GM19025 (cell line): ENCODE measurements at regions not wholly inside any gene's neighbourhood (a gene's known extent, or its start where the extent isn't known, plus 50 kb on each side); places are given as distances from the start of the nearest gene placed in this dataset.
A peak's percentile ranks its signal among the peaks of the same experiment; 100 is the strongest.
"Not testable (repeated sequence)": the region's sequence is repeated elsewhere in the genome, so short reads cannot be mapped to it uniquely, and the experiment has no call there.

Experiments
- ATAC-seq: cut with Tn5 transposase; IDR thresholded peaks from one replicate; pipeline ENCODE4 v1.9.1; 2021; ENCODE audit warnings: mild to moderate bottlenecking, low read depth, moderate library complexity; ENCODE audit not compliant: unreplicated experiment

DNA sequence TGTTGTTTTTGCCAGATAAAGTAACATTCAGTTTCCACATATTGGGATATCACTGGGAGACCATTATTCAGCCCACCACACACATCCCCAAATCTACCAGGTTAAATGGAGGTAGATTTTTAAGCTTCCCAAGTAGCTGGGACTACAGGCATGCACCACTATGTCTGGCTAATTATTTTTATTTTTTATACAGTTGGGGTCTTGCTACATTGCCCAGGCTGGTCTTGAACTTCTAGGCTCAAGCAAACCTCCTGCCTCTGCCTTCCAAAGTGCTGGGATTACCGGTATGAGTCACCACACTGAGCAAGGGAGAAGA, 96.6 kb upstream of the CHD2 start:
- ATAC-seq = no peak

DNA sequence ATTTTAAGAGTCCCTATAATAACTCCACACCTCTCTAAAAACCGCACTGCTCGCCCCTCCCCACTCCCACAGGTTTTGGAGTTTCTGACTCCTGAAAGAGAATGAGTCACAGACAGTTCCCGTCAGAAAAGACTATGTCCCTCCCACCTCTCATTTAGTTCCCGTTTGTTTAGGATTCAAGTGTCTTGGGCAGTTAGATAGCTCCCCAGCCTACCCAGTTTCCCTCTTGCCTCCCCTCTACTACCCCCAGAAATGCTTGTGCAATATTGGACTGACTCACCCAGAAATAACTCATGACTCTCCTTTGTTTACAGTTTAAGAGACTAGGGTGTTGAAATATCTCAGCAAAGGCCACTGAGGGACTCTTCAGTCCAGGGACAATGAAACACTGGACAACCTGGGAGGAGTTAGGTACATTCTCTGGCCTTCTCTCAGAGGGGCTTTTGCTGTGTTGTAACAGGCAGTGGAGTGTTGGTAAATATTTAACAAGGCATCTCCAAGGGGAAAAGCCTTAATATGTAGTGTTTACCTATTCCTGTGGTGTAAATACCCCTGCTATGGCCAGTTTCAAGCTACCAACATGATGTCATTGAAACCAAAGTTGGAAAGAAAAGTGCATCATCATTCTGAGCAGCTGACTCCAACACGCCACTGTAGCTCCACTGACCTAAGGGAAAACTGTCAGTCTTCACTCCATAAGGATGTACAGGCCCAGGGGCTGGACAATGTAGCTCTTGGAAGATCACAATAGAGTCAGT, 96.1 kb upstream of the CHD2 start:
- peak; percentile 35 for ATAC-seq

DNA sequence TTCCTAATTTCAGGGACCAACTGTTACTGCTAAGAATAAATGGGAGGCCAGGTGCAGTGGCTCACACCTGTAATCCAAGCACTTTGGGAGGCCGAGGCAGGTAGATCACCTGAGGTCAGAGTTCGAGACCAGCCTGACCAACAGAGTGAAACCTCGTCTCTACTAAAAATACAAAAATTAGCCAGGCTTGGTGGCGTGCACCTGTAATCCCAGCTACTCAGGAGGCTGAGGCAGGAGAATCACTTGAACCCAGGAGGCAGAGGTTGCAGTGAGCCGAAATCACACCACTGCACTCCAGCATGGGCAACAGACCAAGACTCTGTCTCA, 95.6 kb upstream of the CHD2 start:
- not testable (repeated sequence) for ATAC-seq

DNA sequence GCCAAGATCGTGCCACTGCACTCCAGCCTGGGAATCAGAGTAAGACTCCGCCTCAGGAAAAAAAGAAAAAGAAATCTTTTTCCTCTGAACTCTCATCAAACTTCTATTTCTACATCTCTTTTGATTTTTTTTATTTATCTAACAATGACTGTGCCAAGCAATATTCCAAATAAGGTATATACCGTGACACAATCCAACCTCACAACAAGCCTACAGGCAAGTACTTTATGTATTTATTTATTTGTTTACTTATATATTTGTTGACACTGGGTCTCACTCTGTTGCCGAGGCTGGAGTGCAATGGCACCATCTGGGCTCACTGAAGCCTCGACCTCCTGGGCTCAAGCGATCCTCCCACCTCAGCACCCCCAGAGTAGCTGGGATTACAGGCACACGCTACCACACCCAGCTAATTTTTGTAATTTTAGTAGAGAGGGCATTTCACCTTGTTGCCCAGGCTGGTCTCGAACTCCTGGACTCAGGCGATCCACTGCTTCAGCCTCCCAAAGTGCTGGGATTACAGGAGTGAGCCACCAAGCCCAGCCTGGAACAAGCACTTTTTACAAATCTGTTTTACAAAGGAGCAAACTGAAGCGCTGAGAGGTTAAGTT, 94.9 kb upstream of the CHD2 start:
- ATAC-seq = no peak

DNA sequence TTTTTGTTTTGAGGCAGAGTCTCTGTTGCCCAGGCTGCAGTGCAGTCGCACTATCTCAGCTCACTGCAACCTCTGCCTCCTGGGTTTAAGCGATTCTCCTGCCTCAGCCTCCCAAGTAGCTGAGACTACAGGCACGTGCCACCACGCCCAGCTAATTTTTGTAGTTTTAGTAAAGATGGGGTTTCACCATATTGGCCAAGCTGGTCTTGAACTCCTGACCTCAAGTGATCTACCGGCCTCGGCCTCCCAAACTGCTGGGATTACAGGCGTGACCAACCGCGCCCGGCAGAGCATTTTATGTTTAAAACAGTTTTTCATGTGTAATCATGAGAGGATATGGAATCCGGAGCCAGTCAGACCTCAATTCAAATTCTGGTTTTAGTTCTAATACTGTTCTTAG, 94.0 kb upstream of the CHD2 start:
- not testable (repeated sequence) for ATAC-seq

DNA sequence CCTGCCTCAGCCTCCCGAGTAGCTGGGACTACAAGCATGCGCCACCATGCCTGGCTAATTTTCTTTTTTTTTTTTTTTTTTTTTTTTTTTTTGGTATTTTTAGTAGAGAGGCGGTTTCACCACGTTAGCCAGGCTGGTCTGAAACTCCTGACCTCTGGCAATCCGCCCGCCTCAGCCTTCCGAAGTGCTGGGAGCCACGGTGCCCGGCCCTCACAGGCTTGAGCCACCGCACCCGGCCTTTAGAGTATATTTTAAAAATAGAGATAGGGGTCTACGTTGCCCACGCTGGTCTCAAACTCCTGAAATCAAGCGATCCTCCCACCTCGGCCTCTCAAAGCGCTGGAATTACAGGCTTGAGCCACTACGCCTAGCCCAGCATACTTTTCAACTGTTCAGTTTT, 93.4 kb upstream of the CHD2 start:
- ATAC-seq = no peak

DNA sequence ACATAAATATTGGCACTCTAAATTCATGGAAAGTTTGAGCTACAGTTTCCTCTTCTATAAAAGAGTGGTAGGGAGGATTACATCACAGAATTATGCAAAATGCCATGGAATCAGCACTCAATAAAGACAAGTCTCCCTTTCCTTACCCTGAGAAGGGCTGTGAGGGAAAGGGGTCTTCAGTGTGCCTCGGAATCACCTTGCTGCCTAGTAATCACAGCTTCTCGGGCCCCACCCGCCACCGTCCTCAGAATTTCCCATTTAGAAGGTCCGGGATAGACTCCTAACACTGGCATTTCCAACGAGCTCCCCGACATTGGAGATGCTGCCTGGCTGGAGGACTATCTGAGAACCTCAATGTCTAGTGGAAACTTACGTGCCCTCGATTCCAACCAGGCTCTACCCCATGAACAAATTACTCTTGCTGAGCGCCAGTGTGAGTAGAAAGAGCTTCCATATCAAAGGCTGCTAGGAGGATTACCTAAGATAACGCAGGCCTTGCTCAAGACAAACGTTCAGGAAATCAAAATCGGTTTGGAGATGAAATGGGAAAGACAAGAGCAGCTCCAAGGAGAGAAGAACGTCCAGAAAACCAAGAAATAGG, 92.1 kb upstream of the CHD2 start:
- no peak for ATAC-seq

DNA sequence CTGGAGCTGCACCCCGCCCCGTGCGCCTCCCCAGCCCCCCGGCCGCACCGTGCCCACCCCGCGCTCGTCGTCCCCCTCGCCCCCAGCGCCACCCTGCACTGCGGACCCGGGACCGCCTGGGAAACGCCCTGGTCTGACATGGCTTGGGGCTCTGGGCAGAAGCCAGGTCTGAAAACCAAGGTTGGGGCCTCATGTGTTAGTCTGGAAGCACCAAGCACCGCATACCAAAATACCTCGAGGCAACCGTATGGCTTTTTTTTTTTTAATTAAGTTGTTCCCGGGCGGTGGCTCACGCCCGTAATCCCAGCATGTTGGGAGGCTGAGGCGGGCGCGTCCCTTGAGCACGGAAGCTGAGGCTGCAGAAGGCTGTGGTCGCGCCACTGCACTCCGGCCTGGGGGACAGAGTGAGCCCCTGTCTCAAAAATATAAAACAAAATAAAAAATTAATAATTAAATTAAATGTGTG, 91.5 kb upstream of the CHD2 start:
- ATAC-seq = no peak

DNA sequence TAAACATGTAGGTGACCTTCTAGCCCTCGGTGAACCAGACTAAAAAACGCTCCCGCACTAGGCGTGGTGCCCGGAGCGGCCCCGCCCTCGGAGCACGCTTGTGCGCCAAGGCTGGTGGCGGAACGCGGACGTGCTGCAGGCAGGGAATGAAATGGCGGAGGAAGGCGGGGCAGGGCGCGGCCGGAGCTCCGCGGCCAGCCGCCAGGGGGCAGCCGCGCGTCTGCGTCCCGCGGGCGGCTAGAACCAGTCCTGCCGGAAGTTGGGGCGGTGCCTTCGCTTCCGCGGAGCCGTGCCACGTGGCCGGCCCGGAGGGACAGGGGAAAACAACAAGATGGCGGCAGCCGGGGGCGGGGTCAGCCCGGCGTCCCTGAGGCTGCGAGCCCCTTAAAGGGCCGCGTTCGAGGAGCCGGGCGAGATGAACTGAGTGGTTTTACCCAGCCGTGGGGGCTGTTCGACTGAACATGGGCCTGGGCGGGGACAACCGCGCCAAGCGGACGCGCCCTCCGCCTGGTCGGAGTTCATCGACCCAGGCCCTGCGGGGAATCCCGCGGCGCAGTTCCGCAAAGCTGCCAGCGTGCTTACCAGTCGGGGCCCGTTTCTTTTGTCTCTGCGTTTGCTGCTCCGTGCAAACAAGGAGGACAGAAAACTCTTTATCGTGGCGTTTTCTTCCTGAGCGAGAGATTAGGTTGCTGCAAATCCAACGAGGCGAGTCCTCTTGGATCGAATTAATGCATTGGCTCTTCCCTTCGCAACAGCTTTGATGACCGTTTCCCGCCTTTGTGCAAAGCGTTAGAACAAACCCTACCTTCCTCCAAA, 90.9 kb upstream of the CHD2 start:
- peak; percentile 78 for ATAC-seq

DNA sequence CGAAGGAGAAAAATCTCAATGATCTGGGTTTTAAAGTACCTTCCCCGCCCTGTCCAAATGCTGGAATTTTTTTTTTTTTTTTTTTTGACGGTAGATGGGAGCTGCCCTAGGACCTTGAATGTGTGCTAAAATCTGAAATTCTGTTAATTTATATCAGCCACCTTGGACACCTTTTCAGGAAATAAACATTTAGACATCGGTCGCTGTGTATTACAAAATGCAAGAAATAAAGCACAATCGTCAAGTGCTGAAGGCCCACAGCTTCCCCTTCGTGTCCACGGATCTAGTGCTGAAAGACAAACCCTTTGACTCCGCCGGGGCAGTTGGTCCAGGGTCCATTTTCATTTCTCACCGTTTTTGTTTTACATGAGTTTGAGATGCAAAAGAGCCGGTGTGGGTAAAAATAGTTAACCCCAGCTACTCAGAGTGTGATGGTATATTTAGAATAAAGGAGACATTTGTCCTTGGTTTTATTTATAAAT, 90.2 kb upstream of the CHD2 start:
- no peak for ATAC-seq

DNA sequence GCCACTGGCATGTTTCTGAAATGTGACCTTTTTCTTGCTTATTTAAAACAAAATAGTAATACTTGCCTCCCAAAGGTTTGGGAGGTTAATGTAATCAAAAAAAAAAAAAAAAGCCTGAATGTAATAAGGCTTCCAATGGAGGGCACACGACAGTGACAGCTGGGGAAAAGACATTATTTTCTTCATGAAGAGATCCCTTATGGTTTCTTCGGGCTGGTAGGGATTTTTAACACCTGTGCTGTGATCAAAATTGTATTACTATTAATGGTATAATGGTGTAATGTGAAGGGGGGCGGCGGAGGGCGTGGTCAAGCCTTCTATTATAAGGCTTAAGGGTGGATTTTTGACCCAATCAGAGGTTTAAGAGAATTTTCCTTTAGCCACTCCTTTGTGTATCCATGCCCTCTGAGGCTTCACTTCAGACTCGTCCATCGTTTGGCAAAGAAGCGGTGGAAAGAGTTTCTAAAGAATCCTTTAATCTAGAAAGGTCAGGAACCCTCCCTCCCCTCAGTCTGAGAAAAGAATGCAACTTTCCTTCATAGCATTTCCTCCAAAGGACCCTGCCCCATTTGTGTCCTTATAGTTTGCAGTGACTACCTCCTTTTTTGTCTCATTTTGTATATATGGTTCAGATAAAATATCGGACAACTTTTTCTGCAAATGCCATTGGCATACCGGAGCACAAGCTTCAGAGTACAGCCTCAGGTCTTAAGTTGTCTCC, 89.5 kb upstream of the CHD2 start:
- no peak for ATAC-seq

DNA sequence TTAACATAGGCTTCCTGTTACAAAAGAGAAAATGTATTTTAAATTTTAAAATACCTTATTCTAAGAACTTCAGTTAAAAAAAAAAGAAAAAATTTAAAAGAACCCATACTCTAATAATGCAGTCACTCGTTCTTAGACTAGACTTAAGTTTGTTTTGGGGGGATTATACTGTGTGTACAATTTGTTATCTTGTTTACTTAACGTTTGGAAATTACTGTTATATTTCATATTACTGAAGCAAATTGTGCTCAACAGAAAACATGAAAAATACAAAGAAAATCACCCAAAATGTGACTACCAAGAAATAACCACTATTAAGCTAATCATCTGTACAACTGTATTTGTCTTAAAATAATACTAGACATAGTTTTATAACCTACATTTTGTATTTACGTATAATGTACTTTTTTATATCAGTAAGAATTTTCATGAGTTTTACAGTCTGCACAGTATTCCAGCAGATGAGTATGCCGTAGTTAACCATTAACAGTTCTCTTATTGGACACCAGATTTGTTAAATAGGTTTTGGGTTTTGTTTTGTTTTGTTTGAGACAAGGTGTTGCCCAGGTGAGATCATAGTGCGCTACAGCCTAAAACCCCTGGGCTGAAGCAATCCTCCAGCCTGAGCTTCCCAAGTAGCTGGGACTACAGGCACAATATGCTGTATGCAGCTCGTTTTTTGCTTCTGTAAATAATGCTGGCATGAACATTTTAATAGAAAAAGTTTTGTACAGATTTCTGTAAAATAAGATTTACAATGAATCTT, 88.8 kb upstream of the CHD2 start:
- no peak for ATAC-seq

DNA sequence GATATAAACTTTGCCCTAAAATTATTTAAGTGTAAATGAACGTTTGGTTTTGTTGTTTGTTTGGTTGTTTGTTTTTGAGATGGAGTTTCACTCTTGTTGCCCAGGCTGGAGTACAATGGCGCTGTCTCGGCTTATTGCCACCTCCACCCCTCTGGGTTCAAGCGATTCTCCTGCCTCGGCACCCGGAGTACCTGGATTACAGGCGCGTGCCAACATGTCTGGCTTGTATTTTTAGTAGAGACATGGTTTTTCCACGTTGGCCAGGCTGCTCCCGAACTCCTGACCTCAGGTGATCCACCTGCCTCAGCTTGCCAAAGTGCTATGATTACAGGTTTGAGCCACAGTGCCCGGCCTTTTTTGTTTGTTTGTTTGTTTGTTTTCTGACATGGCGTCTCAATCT, 87.9 kb upstream of the CHD2 start:
- no peak for ATAC-seq

DNA sequence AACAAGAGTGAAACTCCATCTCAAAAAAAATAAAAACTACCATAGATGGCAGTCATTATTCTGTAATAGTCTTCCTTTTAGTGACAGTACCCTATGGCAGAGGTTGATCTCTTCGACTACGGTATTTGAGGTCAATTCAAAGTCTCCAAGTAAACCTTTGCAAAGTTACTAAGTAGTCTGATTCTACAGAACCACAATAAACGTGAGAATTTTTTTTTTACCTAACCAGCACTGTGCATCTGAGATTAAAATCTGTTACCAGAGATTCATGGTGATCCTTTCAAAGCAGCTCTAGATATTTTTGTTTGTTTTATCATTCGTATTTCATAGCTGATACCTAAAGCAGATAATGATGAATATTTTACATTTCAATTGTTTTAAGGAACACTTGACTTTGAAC, 86.6 kb upstream of the CHD2 start:
- no peak for ATAC-seq

DNA sequence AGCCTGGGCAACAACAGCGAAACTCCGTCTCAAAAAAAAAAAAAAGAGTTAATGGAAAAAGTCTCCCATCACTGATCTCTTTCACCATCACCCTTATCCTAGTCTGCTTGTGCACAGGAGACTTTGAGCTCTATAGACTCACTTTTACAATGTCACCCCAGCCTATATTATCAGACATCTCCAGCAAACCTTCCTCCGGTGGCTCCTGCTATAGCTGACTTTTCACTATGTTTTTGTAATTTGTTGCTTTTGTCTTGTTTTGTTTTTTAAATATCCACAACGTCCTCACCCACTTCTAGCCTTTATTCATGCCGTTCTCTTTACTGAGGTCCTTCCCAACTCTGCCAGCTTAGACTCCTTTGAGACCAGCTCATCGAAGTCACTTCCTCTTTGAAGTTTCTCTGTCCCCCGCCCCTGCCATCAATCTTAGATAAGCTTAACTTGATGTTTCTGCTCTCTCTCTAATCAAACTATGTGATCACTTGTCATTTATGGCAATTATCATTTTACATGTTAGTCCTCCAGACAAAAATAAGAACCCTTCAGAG, 82.7 kb upstream of the CHD2 start:
- no peak for ATAC-seq

DNA sequence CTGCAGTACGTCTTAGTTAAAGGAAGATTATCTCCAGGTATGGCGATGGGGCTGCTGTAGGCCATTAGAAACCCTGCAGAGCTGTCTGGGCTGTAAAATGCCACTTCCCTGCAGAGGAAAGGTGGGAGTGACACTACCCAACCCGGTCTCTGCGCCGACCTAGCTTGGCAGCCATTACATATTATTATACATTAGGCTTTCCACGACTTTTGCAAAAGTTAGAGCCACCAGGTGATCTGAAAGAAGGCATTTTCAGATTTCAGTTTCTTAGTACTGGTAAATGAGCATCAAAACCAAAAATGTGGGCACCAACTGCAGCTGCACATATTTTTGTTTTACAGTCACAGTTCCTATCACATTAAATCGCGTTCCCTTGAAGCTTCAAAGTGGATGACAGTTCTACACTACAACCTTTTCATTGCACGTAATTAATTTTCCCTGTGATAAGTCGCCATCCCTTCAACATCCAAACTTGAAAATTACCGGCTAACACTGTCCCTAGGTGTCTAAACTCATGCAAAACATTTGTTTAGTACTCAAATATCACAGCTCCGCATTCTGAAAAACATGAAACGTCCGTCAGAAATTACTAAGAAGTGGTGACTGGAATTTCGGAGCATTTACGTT, 81.4 kb upstream of the CHD2 start:
- ATAC-seq = no peak

DNA sequence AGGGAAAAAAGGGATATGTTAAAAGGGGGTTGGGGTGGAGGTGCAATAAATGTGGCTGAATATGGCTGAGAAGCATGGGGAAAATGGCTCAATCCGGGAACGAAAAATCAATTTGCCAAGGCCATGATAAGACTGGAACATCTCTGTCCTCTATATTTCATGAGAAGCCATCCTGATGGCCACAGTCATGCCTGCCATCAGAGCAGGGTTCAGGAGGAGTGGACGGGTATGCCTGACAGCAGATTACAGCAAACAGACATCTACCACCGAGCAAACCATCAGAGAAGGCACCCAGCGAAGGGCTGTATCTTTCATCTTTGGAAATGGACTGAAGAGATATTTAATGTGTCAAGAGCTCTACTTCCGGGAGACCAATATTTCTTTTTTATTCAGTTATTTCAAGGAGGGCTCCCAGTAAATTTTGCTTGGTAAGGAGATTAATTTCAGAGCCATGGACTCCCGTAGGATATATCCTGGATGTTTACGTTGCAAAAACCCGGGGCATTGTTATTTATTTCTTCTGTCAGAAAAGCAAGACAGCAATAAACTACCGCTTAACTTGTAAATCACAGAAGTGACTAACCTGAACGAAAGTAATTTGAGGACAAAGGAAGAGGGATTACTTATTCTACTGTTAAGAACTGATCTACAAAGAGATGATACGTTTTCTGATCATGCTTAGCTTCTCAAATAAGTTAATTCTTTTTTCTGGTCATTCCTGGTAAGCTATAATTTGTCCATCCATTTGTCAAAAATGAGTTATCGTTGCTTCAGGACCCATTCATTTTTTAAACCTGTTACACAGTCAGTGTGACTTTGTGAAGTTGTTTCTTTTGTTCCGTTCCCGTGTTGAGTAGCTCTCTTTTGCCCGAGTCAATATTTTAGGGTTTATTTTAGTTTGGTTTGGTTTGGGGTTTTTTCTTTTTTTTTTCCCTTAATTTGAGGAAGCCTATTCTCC, 80.6 kb upstream of the CHD2 start:
- ATAC-seq = no peak
